WTC11 (cell line): ENCODE measurements at regions not wholly inside any gene's neighbourhood (a gene's known extent, or its start where the extent isn't known, plus 50 kb on each side); places are given as distances from the start of the nearest gene placed in this dataset.

Experiments used
- CBFB ChIP-seq: sonication (generic); formaldehyde crosslinking; IDR thresholded peaks from 2 replicates; pipeline ENCODE4 v1.8.1; 2022; ENCODE audit warnings: mild to moderate bottlenecking, low read depth, missing genetic modification reagents
- CTCF ChIP-seq: fragments of 200-600 bp; IDR thresholded peaks from 2 replicates; pipeline ENCODE4 v1.8.0; 2022; ENCODE audit warnings: antibody characterized with exemption
- ETV6 ChIP-seq: sonication (generic); formaldehyde crosslinking; IDR thresholded peaks from 2 replicates; pipeline ENCODE4 v1.8.1; 2022; ENCODE audit warnings: mild to moderate bottlenecking, missing genetic modification reagents
- HMGA2 ChIP-seq: fragments of 250-450 bp; sonication (Bioruptor Pico); IDR thresholded peaks from 2 replicates; pipeline ENCODE4 v1.4.0; 2021; ENCODE audit warnings: mild to moderate bottlenecking, moderate library complexity
- MXD4 ChIP-seq: fragments of 250-450 bp; sonication (Bioruptor Pico); IDR thresholded peaks from 2 replicates; pipeline ENCODE4 v1.8.0; 2021; ENCODE audit warnings: mild to moderate bottlenecking, moderate library complexity, borderline replicate concordance
- NFATC4 ChIP-seq: fragments of 250-450 bp; sonication (Bioruptor Pico); IDR thresholded peaks from 2 replicates; pipeline ENCODE4 v1.9.0; 2021; ENCODE audit warnings: mild to moderate bottlenecking
- NR1H2 ChIP-seq: sonication (generic); formaldehyde crosslinking; IDR thresholded peaks from 2 replicates; pipeline ENCODE4 v1.9.0; 2021; ENCODE audit warnings: mild to moderate bottlenecking, moderate library complexity, missing genetic modification reagents
- PRDM15 ChIP-seq: sonication (generic); formaldehyde crosslinking; IDR thresholded peaks from 2 replicates; pipeline ENCODE4 v1.8.0; 2022; ENCODE audit warnings: missing genetic modification reagents
- TP53 ChIP-seq: sonication (generic); formaldehyde crosslinking; IDR thresholded peaks from 2 replicates; pipeline ENCODE4 v1.8.1; 2023; ENCODE audit warnings: mild to moderate bottlenecking, missing genetic modification reagents
- USF2 ChIP-seq: sonication (generic); formaldehyde crosslinking; IDR thresholded peaks from 2 replicates; pipeline ENCODE4 v1.8.1; 2023; ENCODE audit warnings: mild to moderate bottlenecking, missing genetic modification reagents, moderate library complexity
- ZNF263 ChIP-seq: sonication (generic); formaldehyde crosslinking; IDR thresholded peaks from 2 replicates; pipeline ENCODE4 v1.8.1; 2022; ENCODE audit warnings: low read depth, mild to moderate bottlenecking, moderate library complexity, missing genetic modification reagents
- ZNF423 ChIP-seq: fragments of 250-450 bp; sonication (Bioruptor Pico); IDR thresholded peaks from 2 replicates; pipeline ENCODE4 v2.1.2; 2022; ENCODE audit warnings: mild to moderate bottlenecking, moderate library complexity

- TF ChIP-seq ZNF263 (no peak), ZNF423 (CRISPR knock-in tag) (no peak), USF2 (CRISPR knock-in tag) (no peak), TP53 (CRISPR knock-in tag) (no peak), CTCF (no peak), NFATC4 (no peak), ETV6 (CRISPR knock-in tag) (no peak), NR1H2 (CRISPR knock-in tag) (no peak), MXD4 (no peak), PRDM15 (no peak), CBFB (CRISPR knock-in tag) (no peak), HMGA2 (CRISPR knock-in tag) (no peak)
Measured at GRCh38 chr10:10132009-10132408, 885.7 kb upstream of the CELF2 start.
